KBM-7 (cell line): ENCODE measurements at regions not wholly inside any gene's neighbourhood (a gene's known extent, or its start where the extent isn't known, plus 50 kb on each side); places are given as distances from the start of the nearest gene placed in this dataset.

Experiments
- DNase-seq: peaks from one replicate; pipeline ENCODE4 v3.0.0-alpha.2; 2015
- in situ Hi-C: fragments of 300-500 bp; cut with MboI; formaldehyde crosslinking; loops from 2 replicates; pipeline ENCODE4 v1.14.3; 2020; ENCODE audit warnings: low sequenced_read_pairs, low pct_unique_long_range_greater_than_20kb, mixed read lengths

- DNase-seq: no peak
- in situ Hi-C loops: no loop called here
Observed at GRCh38 chr7:136807598-136807997, 60.9 kb upstream of the CHRM2 start.

GRCh38 chr7:136803028-136803427 lies 65.4 kb upstream of the CHRM2 start:
- in situ Hi-C loops: no loop called here
- DNase-seq: no peak

- no peak for DNase-seq
- in situ Hi-C loops: no loop called here
Observed at GRCh38 chr7:136783934-136784333, 84.5 kb upstream of the CHRM2 start.

GRCh38 chr7:136741941-136742340 lies 126.5 kb upstream of the CHRM2 start:
- in situ Hi-C loops: no loop called here
- no peak for DNase-seq

DNA sequence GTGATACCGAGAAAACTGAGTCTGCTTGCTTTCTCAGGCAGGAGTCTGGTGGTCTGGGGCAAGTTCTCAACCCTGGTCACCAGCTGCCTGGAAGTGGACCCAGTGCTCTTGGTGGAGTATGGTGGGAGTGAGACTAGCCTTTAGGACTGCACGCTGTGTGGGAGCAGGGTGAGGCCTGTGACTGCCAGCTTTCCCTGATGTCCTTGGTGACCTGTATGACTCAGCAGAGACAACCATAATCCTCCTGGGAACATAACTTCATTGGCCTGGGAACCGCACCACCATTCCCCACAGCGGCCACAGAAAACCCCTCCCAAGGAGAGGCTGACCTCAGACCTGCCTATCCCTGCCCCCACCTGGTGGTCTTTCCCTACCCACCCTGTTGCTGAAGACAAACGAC lies 139.5 kb upstream of the CHRM2 start:
- in situ Hi-C loops: no loop called here
- DNase-seq: no peak

GRCh38 chr7:136726460-136726859 lies 142.0 kb upstream of the CHRM2 start:
- in situ Hi-C loops: no loop called here
- no peak for DNase-seq

DNA sequence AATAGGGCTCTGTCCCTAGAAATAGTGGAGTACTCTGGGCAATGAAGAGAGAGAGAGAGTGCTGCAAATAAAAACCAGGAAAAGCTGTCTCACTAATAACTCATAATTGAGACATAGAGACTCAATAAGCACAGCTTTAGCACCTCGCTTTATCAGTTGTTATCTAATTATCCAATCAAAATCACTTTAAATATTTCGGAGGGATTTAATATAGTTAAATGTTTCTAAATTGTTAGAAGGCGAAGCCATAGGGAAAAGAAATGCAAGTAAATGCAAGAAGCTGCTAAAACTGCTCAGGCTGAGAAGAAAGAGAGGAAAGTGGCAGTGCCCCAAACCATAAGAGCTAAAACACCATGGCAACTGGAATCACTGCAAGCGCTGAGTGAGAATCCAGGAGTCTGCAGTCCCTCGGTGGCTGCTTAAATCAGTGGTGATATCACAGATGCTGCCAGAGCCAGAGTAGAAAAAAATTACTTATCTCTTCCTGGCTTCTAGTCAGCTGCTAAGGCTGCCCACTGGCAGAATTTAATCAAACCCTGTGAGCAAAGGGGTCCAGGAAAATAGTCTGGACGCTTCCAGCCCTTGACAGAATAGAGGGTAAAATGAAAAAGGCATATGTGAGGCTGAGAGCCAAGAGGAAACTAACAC lies 150.4 kb upstream of the CHRM2 start:
- in situ Hi-C loops: no loop called here
- DNase-seq: no peak

GRCh38 chr7:136714062-136714461 lies 154.4 kb upstream of the CHRM2 start:
- in situ Hi-C loops: no loop called here
- DNase-seq: no peak

- DNase-seq: no peak
- in situ Hi-C loops: no loop called here
Observed at GRCh38 chr7:136710751-136711150, 157.7 kb upstream of the CHRM2 start.

DNA sequence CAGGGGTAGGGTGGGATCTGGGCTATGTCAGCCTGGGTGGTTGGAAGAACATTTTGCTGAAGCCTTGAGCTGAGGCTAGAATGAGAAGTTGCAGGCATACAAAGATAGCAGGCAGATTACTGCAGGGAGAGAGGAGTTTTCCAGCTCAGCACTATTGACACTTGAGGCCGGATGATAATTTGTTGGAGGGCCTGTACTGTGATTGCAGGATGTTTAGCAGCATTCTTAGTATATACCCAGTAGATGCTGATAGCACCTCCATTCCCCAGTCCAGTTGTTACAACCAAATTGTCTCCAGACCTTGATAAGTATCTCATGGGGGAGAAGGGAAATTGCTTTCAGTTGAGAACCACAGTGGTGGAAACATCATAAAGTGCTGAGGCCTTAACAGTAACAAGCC lies 158.6 kb upstream of the CHRM2 start:
- no peak for DNase-seq
- in situ Hi-C loops: no loop called here

DNA sequence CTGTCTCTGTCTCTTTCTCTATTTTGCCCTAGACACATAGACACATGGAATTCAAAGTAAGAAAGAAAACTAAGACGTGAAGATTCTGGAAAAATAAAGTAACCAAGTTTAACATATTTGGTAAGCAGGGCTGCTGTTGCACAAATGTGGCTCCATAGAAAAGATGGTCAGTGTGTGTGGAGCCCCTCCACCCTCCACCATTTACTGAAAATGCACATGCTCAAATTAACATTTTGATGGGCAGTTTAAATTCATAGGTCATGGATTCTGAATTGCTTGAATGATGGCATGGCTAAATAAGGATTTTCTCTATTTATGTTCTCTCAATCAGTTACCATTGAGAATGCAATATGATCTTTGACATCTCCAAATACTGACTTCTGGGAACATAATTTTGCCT lies 165.5 kb upstream of the CHRM2 start:
- in situ Hi-C loops: no loop called here
- DNase-seq: no peak

DNA sequence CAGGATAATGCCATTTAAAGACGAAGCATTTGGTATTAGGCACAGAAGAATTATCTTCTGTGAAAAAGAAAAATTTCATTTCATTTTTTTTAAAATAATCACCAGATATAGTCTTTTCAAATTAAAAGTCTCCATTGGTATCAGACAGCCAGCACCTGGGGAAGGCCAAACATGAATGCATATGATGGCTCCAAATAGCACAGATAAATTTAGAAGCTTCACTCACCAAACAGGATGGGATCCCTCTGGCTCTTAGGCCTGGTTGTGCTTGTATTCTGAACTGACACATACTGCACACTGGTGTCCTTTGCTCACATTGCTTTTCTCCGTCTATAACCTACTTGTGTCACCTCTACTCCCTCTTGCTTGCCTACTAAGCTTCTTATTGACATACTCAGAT lies 169.5 kb upstream of the CHRM2 start:
- in situ Hi-C loops: no loop called here
- no peak for DNase-seq

- in situ Hi-C loops: no loop called here
- DNase-seq: no peak
Observed at GRCh38 chr7:136698231-136698630, 170.2 kb upstream of the CHRM2 start.

DNA sequence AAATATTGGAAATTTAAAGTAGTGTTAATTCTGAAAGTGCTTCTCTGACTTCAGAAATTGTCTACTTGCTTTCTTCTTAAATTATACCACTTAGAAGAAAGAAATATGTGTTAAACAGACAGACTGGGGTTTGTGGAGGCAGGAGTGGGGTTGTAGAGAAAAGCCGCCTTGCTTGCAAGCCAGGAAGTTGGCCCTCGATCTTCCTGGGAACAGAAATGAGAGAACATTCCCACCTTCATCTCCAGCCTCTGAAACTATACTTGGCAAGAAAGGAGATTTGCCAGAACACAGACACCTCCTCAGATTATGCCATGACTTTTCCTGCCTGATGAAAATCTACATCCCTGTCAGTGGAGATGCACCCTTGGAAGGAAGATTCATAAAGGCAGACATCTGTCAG lies 171.2 kb upstream of the CHRM2 start:
- no peak for DNase-seq
- in situ Hi-C loops: no loop called here

GRCh38 chr7:136693166-136694119 lies 175.0 kb upstream of the CHRM2 start:
- no peak for DNase-seq
- in situ Hi-C loops: no loop called here

DNA sequence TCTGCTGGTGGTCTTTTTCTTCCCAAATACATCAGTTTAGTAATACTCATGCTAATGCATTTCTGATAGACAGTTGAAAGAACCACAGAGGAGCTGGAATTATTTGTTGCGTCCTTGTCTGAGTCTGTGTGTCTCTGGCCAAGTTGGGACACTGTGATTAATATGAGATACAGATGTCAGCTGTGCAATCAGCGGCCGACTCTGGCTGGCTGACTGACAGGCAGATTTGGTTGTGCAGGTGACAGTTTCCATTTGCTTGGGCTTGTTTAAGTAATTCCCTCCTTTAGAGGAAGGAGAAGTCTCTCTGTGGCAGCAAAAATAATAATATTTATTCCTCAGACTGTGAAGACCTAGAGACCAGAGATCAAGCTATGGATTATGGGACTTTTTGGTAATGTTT lies 176.2 kb upstream of the CHRM2 start:
- DNase-seq: no peak

GRCh38 chr7:136688601-136689000 lies 179.9 kb upstream of the CHRM2 start:
- DNase-seq: no peak
- in situ Hi-C loops: no loop called here

More for the DNA sequence above, 176.2 kb upstream of the CHRM2 start:
- in situ Hi-C loops: no loop called here

DNA sequence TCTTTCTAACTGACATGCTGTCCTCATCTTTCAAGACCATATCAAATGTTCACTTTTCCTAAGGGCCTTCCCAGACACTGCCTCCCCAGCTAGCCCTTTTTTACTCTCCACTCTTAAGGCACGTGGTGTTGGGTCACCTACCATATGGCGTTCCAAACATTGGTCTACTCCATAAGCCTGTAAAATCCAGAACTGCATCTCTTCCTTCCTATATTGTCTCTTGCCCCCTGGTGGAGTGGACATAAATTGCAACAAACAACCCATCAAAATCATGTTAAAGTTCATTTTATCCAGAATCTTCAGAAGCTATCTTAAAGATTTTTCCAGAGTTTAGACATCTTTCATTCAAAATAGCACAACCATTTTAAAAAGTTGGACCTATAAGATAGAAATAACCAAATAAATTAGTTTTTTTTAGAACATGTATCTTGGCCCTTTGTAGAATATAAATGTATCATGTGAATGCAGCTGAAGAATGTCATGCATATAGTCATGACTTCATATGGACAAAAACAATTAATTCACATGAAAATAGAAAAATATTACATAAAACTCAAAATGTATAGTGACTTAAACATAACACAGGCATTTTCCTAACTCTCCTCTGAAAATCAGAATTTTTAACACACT lies 180.6 kb upstream of the CHRM2 start:
- in situ Hi-C loops: no loop called here
- peak; percentile 63 for DNase-seq

DNA sequence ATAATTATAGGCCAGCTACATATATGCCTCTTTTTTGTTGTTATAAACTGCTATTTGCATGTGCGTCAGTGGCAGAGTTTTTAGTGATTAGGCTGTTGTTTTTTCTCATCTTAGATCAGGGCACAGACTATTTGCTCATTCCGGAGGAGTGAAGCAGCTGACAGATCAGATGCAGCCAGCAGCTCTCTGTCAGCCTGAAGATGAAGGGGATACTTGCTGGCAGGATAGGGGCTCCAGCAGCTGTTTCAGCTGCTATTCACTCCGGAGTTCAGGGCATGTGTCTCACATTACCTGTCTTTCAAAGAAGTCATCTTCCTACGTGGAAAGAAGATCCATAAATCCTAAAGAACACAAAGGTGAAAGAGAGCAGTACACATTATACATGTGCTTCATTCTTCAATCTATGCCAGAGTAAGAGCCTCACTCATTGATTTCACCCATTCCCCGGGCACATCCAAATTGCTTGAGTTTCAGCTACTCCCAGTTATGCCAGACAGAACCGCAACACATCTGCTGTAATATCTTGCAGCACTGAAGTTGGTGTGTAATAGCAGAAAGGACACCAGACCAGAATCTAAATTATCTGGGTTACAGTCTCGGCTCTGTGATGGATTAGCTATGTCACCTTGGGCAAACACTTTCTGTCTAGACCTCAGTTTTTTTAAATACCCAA lies 182.8 kb upstream of the CHRM2 start:
- DNase-seq: no peak
- in situ Hi-C loops: no loop called here
